ENCODE measurements at regions not wholly inside any gene's neighbourhood (a gene's known extent, or its start where the extent isn't known, plus 50 kb on each side); places are given as distances from the start of the nearest gene placed in this dataset.

GRCh38 chr5:109246841-109247592 lies 162.8 kb downstream of the PJA2 start (continued):
- TF ChIP-seq EP300 (IDR thresholded peaks at IDR 0.05; ENCODE audit: borderline replicate concordance in 1 of 2, low read depth in 2 of 2, low read length in 2 of 2) (no peak), CHD2 (IDR thresholded peaks at IDR 0.05; ENCODE audit: low read length) (no peak), RXRA (IDR thresholded peaks at IDR 0.05; ENCODE audit: insufficient read depth, low read depth, low read length) (no peak), CTCF (IDR thresholded peaks at IDR 0.05; ENCODE audit: control extremely low read depth in 1 of 3, insufficient read depth in 1 of 3, low read depth in 1 of 3, low read length in 3 of 3) (no peak)
